ENCODE measurements at regions not wholly inside any gene's neighbourhood (a gene's known extent, or its start where the extent isn't known, plus 50 kb on each side); places are given as distances from the start of the nearest gene placed in this dataset.
A peak's percentile ranks its signal among the peaks of the same experiment; 100 is the strongest.
"Not testable (repeated sequence)": the region's sequence is repeated elsewhere in the genome, so short reads cannot be mapped to it uniquely, and the experiment has no call there.

DNA sequence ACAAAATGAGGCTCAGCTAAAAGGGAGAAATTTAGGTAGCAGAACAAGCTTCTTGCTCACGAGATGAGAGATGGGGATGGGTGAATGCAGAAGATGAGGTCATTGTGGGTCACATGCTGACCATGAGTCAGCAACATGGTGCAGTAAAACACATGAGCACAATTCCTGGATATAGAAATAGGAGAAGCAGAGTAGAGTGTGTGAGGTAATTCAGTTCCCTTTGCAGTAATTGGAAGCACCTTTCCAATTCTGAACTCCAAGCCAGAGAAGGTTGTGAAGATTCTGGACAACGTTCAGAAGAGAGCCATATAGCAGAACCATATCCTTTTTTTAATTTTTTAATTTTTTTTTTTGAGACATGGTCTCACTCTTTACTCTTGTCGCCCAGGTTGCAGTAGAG, 62.0 kb upstream of the LMNTD1 start:
- DNase-seq = peak; percentile 81 to 87 (median 85)

- DNase-seq = peak; percentile 20 to 60 (median 51)
Observed at GRCh38 chr12:25616286-25616685, 63.2 kb upstream of the LMNTD1 start.

DNA sequence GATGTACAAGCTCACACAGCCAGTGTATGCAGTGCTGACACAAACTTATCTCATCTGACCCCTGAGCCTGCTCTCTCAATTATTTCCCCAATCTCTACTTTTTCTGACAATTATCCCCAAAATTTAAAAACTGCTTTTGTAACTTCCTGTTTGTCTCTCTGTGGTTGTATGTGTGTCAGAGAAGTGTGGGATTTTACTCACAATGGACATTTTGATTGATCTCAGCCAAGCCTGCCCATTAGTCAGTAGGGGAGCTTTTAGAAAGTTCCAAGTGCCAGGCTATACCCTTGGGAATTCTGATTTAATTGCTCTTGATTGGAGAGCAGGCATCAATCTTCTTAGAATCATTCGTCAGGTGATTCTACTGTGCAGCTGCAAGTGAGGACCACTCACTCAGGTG, 64.9 kb upstream of the LMNTD1 start:
- DNase-seq = peak; percentile 53 to 69 (median 61)

DNA sequence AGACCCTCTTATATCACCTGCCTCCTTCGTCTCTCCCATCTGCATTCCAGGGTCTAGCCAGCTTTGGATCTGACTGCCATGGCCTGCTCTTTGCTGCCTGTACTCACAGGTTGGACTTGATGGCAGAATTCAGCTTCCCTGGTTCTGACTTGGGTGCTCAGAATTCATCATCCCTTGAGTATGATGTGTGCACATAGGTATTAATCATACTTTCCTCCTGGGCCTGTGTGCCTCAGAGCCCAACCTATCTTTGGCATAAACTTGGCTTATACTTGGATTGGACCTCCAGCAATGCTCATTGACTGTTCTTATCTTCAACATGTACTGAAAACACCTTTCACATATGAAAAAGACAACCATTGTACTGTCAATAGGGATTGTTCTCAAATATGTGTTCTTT, 70.7 kb upstream of the LMNTD1 start:
- no peak for DNase-seq

GRCh38 chr12:25625146-25625545, 72.1 kb upstream of the LMNTD1 start:
- DNase-seq = no peak

DNA sequence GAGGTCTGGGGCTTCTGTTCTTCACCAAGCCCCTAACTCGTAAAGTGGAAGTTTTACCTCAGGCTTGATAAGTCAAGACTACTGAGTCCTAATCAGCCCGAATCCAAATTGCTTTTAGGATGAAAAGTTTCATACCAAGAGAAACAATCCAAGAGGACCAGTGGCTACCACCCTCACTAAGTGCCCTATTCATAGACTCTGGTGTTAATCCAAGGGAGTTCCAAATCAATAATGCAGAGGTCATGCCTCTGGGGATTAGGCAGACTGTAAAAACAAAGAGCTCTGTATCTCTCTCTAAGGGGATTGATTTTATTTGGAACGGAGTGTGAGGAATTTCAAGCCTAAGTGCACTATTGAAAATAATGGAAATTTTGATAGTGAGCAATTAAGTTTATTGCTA, 76.3 kb upstream of the LMNTD1 start:
- DNase-seq = no peak

GRCh38 chr12:25630735-25631515, 77.8 kb upstream of the LMNTD1 start:
- DNase-seq = not testable (repeated sequence)

- not testable (repeated sequence) for DNase-seq
Observed at GRCh38 chr12:25633149-25633548, 80.1 kb upstream of the LMNTD1 start.

DNA sequence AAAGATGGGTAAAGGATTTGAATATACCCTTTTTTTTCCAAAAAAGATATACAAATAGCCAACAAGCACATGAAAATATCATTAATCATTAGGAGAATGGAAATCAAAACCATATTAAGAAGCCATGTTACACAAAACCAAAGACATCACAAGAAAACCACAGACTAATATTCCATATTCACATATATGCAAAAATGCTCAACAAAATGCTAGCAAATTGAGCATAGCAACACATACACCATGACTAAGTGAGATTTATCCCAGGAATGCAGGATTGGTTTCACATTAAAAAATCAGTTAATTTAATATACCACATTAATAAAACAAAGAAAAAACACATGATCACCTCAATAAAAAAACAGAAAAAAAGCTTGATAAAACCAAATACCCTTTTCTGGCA, 84.7 kb upstream of the LMNTD1 start:
- no peak for DNase-seq

DNA sequence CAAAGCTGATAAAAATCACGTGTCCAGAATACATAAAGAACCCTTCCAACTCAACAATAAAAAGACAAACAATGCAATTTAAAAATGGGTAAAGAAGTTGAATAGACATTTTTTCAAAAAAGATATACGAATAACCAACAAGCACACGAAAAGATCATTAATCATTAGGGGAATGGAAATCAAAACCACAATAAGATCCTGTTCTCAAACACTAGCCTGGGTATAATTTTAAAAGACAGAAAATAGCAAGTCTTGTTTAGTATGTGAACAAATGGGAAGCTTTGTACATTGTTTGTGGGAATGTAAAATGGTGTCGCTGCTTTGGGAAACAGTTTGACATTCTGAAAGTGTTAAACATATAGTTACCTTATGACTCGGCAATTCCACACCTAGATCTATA, 86.3 kb upstream of the LMNTD1 start:
- DNase-seq = no peak

DNA sequence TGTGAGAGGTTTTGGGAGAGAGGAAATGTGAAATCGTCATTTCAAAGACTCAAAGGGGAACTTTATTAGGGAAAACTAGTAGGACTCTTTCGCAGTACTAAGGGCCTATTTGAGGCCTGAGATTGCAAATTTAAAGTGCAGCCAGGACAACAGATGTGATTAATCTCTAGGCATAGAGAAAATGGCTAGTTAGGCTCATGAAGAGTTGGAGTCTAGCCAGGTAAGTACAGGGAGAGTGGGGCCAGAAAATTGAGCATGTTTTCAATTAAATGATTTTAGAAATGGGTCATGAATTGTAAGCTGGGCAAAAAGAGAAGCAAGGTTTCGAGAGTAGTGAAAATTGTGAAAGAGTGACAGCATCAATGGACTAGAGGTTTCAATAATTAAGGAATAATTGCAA, 91.9 kb upstream of the LMNTD1 start:
- DNase-seq = peak in 2 of 3 donors; percentile 8 to 18

DNA sequence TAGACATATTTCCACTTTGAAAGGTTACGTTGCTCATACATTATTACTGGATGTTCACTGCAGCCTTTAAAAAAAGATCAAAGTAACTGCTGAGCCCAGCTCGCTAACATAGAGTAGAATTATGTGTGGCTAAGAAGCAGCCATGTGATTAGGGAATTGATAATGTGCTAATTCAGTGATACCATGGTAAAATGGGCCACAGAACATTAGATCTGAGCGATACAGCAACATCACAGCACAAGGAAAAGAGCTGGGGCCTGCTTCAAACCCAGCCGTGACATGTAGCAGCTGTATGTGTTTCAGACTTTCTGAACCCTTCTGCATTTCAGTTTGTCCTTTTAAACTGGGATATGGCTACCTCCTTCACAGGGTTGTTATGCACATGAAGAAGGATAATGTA, 92.3 kb upstream of the LMNTD1 start:
- DNase-seq = no peak

- DNase-seq = no peak
Observed at GRCh38 chr12:25651931-25652330, 98.8 kb upstream of the LMNTD1 start.

GRCh38 chr12:25652371-25652770, 99.3 kb upstream of the LMNTD1 start:
- no peak for DNase-seq

DNA sequence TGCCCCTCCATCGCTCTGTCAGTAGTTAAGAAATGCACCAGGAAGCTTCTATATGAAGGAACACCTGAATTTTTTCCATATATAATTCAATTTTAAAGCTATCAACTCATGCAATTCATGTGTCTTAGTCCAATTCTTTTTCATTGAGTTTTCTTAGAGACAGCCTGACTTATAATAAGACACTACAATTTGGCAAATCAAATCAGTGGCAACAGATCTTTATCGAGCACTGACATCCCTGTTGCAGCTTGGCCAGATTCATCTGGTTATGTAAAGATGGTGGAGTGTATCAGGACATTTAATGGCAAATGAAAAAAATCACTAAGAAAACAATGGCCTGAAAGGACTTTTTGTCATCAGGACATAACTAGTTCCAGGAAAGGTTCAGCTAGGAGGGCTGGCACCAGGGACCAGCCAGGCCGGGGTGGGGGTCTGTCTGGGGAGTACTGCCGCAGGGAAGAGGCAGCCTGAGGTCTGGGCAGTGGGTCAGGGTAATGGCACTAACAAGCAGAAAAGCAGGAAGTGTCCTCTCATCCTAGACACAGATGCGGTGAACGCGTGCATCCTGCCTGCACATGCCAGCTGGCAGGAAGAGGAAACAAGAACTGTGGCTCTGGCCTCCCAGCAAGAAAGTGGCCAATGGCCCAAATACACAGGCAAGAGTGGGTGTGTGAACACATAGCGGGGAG, 100.5 kb upstream of the LMNTD1 start:
- peak in 2 of 3 donors; percentile 8 to 19 for DNase-seq

- no peak for DNase-seq
Observed at GRCh38 chr12:25655702-25656101, 102.6 kb upstream of the LMNTD1 start.

GRCh38 chr12:25659621-25660020, 106.5 kb upstream of the LMNTD1 start:
- DNase-seq = no peak

DNA sequence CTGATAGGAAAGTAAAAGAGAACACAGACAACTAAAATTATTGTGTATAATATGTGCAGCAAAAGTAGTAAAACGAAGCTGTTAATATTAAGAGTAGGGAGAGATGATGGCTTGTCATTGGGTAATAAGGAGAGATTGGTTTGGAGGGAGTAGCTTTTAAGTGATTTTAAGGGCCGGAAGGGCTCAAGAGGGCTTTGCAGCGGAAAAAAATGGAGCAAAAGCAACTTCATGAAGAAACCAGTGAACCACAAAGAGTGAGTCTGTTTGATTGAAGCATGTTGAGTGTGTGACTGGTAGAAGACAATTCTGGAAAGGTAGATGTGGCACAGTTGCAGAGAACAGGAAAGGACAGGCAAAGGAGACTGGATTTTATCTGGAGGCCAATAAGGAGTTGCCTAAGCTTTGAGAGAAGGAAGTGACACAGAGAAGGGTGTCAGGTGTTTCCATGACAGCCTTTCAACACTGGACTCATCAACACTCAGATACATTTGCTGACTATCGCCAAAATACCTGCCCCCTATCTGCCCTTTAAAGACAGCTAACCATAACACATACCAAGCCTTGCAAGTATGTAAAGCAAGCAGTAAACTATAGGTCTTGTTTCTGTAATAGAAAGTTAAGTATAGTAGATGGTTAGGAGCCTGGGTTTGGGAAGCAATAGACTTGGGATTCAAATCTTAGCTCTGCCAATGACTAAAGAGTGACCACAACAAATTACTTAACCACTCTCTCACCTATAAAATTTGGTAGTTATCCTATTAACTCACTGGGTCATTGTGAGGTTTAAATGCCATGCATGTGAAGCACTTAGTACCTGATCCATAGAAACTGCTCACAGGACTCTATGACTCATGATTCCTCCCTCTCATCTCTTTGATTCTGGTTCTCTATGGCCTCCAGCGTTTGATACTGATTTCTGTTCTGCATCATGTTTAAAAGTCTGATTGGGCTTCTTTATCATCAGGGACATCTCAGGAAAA, 117.3 kb upstream of the LMNTD1 start:
- DNase-seq = no peak

DNA sequence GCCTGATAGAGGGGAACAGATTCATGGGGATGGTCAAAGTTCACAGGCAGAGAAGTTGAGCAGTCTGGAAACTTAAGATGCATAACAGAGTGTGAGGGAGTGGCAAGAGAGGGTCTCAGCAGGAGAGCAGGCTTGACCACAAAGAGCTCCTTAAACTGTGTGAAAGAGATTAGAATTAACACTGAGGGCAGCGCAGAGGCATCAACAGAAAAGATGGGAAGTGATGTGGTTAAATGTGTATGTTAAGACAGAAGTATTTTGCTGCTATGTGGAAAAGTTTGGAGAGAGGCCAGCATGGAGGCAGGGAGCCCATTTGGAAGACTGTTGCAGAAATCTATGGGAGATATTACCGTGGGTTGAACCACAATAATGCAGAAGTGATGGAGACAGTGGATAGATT, 122.7 kb upstream of the LMNTD1 start:
- DNase-seq = no peak

GRCh38 chr12:25677232-25677937, 124.3 kb upstream of the LMNTD1 start:
- no peak for DNase-seq

DNA sequence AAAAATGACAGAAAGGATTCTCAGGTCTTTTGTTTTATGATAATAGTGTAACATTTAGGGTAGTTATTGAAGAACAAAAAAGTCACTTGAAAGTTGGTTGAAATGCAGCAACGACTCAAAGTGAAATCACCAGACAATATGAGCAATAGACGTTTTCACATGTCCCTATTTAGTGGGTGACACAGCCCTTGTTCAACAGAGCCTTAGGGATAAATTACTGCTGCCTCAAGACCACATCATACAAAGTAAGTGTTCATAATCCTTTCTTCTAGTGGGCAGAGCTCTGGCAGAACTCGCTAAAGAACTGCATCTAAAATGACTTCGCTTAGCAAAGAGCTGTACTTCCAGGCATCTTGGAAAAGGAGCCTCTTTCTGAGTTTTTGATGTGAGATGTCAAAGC, 128.5 kb upstream of the LMNTD1 start:
- DNase-seq = no peak

GRCh38 chr12:25682421-25682820, 129.3 kb upstream of the LMNTD1 start:
- DNase-seq = peak in 1 of 3 donors; percentile 4

- DNase-seq = no peak
Observed at GRCh38 chr12:25684070-25684469, 131.0 kb upstream of the LMNTD1 start.

All from suppressor macrophage treated with lipopolysaccharide for 1 hour (primary cell).